Heart left ventricle (tissue), 16 donors: ENCODE measurements at regions not wholly inside any gene's neighbourhood (a gene's known extent, or its start where the extent isn't known, plus 50 kb on each side); places are given as distances from the start of the nearest gene placed in this dataset.
A peak's percentile ranks its signal among the peaks of the same experiment; 100 is the strongest.

Experiments used
- ATAC-seq, 4 donors: fragments of 200-7000 bp; cut with Tn5 transposase; one replicate each; pipeline ENCODE4 v1.9.1; 2020 to 2022; ENCODE audit warnings: moderate library complexity in 4 of 4, mild to moderate bottlenecking in 3 of 4, moderate number of reproducible peaks in 1 of 4
- DNase-seq, 5 donors: peaks; one replicate each; pipeline ENCODE4 v3.0.0-alpha.2; 2020
- H3K27ac ChIP-seq, 12 donors: fragments of 200-600 bp; sonication (generic) in 4 of 12; one replicate each; pipeline versions ENCODE4 v1.5.0 to v1.8.0; 2016 to 2022; ENCODE audit warnings: mild to moderate bottlenecking in 2 of 12
- H3K27me3 ChIP-seq, 9 donors: fragments of 200-600 bp; sonication (generic) in 2 of 9; one replicate each; pipeline versions ENCODE4 v1.5.1 to v1.8.0; 2016 to 2022; ENCODE audit warnings: mild to moderate bottlenecking in 3 of 9
- H3K36me3 ChIP-seq, 9 donors: fragments of 200-600 bp; sonication (generic) in 2 of 9; one replicate each; pipeline versions ENCODE4 v1.5.0 to v1.8.0; 2018 to 2022; ENCODE audit warnings: mild to moderate bottlenecking in 2 of 9
- H3K4me1 ChIP-seq, 12 donors: fragments of 200-600 bp; sonication (generic) in 4 of 12; one replicate each; pipeline versions ENCODE4 v1.5.0 to v1.8.0; 2016 to 2022; ENCODE audit warnings: mild to moderate bottlenecking in 3 of 12
- H3K4me3 ChIP-seq, 12 donors: fragments of 200-600 bp; sonication (generic) in 4 of 12; one replicate each; pipeline versions ENCODE4 v1.5.0 to v1.8.0; 2017 to 2022; ENCODE audit warnings: mild to moderate bottlenecking in 9 of 12, moderate library complexity in 4 of 12
- H3K9me3 ChIP-seq, 12 donors: fragments of 200-600 bp; sonication (generic) in 4 of 12; one replicate each; pipeline versions ENCODE4 v1.5.0 to v1.8.0; 2016 to 2022; ENCODE audit warnings: mild to moderate bottlenecking in 1 of 12
- POLR2A ChIP-seq, 2 donors: fragments of 450-650 bp; IDR thresholded peaks; one replicate each; pipeline ENCODE4 v1.6.1; 2017; ENCODE audit warnings: antibody characterized with exemption in 2 of 2, mild to moderate bottlenecking in 2 of 2, moderate library complexity in 2 of 2
- WGBS, 4 donors: extraction: QIAGEN DNeasy Blood & Tissue Kit in 2 of 4; methylation state at CpG; one replicate each; pipeline versions ENCODE4 v1.1.5 to v1.1.7; 2013 to 2018; 5-methylcytosine and 5-hydroxymethylcytosine counted together
- intact Hi-C, 10 donors: fragments of 100-400 bp; cut with DNase I; formaldehyde crosslinking; loops; one replicate each; pipeline versions ENCODE4 v1.11.1 to v1.14.2; 2022
- TF ChIP-seq, protein P1 (sequence below), 12 donors: fragments of 200-600 bp; sonication (generic) in 4 of 12; IDR thresholded peaks; one replicate each; pipeline versions ENCODE4 v1.5.0 to v1.8.0; 2018 to 2022; ENCODE audit warnings: antibody characterized with exemption in 12 of 12, mild to moderate bottlenecking in 5 of 12
- donor health status: ischemic (EF 13 %, LVEDD 7.1; RV severe dilation, severe dysfunction).
- donor health status: healthy with polysubstance abuse.
- donor health status: DM: no; HTN: yes; CAD: no.
- donor health status: DM: no; HTN: no; CAD: no.
- donor health status: ischemic (EF 25% LVEDD 6.9; RV normal size, moderate dysfunction).
- donor health status: ischemic (EF 25% LVEDD 5.7; RV mildly dilated, moderate dysfunction).
- donor health status: healthy.
- donor health status: DM: yes; HTN: yes; CAD: no.
- donor health status: ischemic (EF 35%, LVEDD 5.7; RV mildly dilated, moderate dysfunction).
- donor health status: nonischemic (EF 11% LVEDD 7.7; RV severe dilation, severe dysfunction).
- donor health status: DM: yes; HTN: yes; CAD: no.
- donor health status: PGD.
- donor health status: ischemic (EF 29% LVEDD 5.4; RV normal size, mild dysfunction).
- donor health status: nonischemic (EF 23%, LVEDD 6.1; RV moderate dilation, normal function).

DNA sequence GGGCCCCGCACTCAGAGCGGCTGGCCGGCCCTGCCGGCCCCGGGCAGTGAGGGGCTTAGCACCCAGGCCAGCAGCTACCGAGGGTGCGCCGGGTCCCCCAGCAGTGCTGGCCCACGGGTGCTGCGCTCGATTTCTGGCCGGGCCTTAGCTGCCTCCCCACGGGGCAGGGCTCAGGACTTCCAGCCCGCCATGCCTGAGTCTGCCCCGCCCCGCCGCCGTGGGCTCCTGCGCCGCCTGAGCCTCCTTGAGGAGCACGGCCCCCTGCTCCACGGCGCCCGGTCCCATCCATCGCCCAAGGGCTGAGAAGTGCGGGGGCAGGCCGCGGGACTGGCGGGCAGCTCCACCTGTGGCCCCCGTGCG is 67.9 kb upstream of the AMZ2 start:
- no peak for TF ChIP-seq POLR2A (IDR thresholded peaks at IDR 0.05)
- TF ChIP-seq, protein P1, sequence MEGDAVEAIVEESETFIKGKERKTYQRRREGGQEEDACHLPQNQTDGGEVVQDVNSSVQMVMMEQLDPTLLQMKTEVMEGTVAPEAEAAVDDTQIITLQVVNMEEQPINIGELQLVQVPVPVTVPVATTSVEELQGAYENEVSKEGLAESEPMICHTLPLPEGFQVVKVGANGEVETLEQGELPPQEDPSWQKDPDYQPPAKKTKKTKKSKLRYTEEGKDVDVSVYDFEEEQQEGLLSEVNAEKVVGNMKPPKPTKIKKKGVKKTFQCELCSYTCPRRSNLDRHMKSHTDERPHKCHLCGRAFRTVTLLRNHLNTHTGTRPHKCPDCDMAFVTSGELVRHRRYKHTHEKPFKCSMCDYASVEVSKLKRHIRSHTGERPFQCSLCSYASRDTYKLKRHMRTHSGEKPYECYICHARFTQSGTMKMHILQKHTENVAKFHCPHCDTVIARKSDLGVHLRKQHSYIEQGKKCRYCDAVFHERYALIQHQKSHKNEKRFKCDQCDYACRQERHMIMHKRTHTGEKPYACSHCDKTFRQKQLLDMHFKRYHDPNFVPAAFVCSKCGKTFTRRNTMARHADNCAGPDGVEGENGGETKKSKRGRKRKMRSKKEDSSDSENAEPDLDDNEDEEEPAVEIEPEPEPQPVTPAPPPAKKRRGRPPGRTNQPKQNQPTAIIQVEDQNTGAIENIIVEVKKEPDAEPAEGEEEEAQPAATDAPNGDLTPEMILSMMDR (IDR thresholded peaks at IDR 0.05): no peak
- Histone ChIP-seq H3K4me3 (no peak overlapping the region), H3K27me3 (no peaks in the 10 kb centered on the region), H3K27ac (no peak overlapping the region), H3K4me1 (no peaks in the 10 kb centered on the region), H3K9me3 (no peaks in the 10 kb centered on the region), H3K36me3 (no peaks in the 10 kb centered on the region)
- WGBS, 4 donors: 96 to 98% (median 98%) methylated on average over 22 to 31 of the region's 31 CpGs; no CpG with 5 or more reads in 1 of the 4 donors
- intact Hi-C loops: loop anchor here in 9 of 10 donors (10.0 kb wide), 5 partner anchors 215 to 585 kb away; no protein-coding TSS in a partner anchor
- ATAC-seq (no peak), DNase-seq (no peak)

DNA sequence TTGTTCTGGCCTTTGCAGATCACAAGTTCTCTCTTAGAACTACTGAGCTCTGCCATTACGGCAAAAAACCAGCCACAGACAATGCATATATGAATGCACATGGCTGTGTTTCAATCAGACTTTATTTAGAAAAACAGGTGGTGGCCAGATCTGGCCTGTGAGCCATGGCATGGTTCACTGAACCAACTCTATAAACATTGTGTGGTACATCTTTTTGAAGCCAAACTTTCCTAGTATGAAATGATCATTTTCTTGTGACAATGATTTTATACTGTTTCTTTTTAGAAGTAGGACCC is 65.9 kb upstream of the AMZ2 start:
- intact Hi-C loops: no loop called here
- WGBS, 4 donors: 85 to 98% (median 89%) methylated on average over 1 of the region's 1 CpG
- ATAC-seq: no peak

DNA sequence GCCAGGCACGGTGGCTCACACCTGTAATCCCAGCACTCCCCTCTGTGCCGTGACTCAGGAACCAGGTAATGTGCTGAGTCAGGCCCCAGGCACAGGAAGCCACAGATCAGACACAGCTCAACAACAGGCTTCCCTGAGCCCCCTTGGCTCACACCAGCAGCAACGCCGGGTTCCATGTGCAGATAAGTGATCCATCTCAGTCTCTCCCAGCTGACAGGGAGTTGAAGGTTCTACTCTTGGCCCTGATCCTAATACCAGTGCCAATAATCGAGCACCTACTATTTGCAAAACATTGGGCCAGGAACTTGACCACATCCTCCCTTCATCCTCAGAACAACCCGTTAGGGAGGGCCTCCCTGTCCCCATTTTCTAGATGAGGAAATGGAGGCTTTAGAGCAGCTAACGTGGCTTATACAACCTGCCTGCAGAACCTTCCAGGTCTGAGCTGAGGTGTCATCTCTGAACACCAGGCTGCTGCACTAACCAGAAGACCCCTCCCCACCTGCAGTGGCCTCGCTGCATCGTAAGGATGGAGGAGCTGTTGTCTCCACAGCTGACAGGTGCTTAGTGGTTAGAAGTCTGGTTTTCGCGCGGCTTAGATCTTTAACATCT is 64.8 kb upstream of the AMZ2 start:
- WGBS, 4 donors: 81 to 92% (median 89%) methylated on average over 12 of the region's 12 CpGs
- Histone ChIP-seq H3K36me3 (no peaks in the 10 kb centered on the region), H3K4me1 (no peaks in the 10 kb centered on the region), H3K9me3 (no peaks in the 10 kb centered on the region), H3K4me3 (peak overlapping the region in 1 of 12 donors; percentile 46), H3K27ac (peak overlapping the region in 1 of 12 donors; percentile 76), H3K27me3 (no peaks in the 10 kb centered on the region)
- no peak for ATAC-seq
- no peak for DNase-seq
- no peak for TF ChIP-seq POLR2A (IDR thresholded peaks at IDR 0.05)
- TF ChIP-seq, protein P1 (IDR thresholded peaks at IDR 0.05): no peak
- intact Hi-C loops: no loop called here

More for the DNA sequence above, 65.9 kb upstream of the AMZ2 start:
- no peaks in the 10 kb centered on the region for H3K27me3 ChIP-seq
- no peak overlapping the region for H3K27ac ChIP-seq
- H3K4me3 ChIP-seq: peak overlapping the region in 1 of 12 donors; percentile 46
- no peaks in the 10 kb centered on the region for H3K4me1 ChIP-seq
- TF ChIP-seq, protein P1 (IDR thresholded peaks at IDR 0.05): no peak
- no peak for TF ChIP-seq POLR2A (IDR thresholded peaks at IDR 0.05)
- no peak for DNase-seq
- H3K36me3 ChIP-seq: no peaks in the 10 kb centered on the region
- H3K9me3 ChIP-seq: no peaks in the 10 kb centered on the region

DNA sequence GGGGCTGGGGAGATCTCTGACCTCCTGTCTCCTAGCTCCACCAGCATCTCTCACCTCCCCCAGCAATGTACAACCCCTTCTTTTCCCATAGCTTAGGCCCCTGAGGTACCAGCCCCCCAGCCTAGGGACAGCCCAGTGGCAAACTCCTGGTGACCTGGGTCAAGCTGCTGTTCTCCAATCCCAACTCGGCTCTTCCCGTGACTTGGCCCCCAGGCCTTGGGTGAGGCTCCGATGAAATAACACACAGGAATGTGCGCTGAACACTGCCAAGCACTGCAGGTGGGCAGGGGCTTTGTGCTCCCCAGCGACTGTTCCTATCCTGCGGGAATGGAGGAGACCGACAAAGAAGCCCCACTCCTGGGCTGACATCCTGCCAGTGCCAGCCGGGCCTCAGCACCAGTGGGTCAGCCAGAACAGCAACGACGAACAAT is 63.7 kb upstream of the AMZ2 start:
- Histone ChIP-seq H3K27ac (peak overlapping the region in 1 of 12 donors; percentile 76), H3K36me3 (no peaks in the 10 kb centered on the region), H3K4me3 (peak overlapping the region in 1 of 12 donors; percentile 12), H3K9me3 (no peaks in the 10 kb centered on the region), H3K4me1 (no peaks in the 10 kb centered on the region), H3K27me3 (no peaks in the 10 kb centered on the region)
- WGBS, 4 donors: 78 to 87% (median 83%) methylated on average over 8 to 10 of the region's 10 CpGs
- no peak for DNase-seq
- intact Hi-C loops: no loop called here
- no peak for TF ChIP-seq POLR2A (IDR thresholded peaks at IDR 0.05)
- TF ChIP-seq, protein P1 (IDR thresholded peaks at IDR 0.05): no peak
- no peak for ATAC-seq
